Endothelial cell of umbilical vein (primary cell): ENCODE measurements at regions not wholly inside any gene's neighbourhood (a gene's known extent, or its start where the extent isn't known, plus 50 kb on each side); places are given as distances from the start of the nearest gene placed in this dataset.

Source experiments
- EZH2 ChIP-seq: IDR thresholded peaks from 2 replicates; pipeline ENCODE4 v1.6.1; 2012; ENCODE audit warnings: borderline replicate concordance, low read depth, mild to moderate bottlenecking, moderate library complexity, low read length, inconsistent platforms; ENCODE audit not compliant: severe bottlenecking
- FOS ChIP-seq: IDR thresholded peaks from 2 replicates; pipeline ENCODE4 v1.6.1; 2011; ENCODE audit warnings: mild to moderate bottlenecking, low read length, moderate library complexity, borderline replicate concordance; ENCODE audit not compliant: insufficient read depth
- GATA2 ChIP-seq: IDR thresholded peaks from 2 replicates; pipeline ENCODE4 v1.7.0; 2011; ENCODE audit warnings: low read depth, mild to moderate bottlenecking, moderate library complexity, mixed read lengths, low read length; ENCODE audit not compliant: insufficient read length, insufficient read depth
- JUN ChIP-seq: IDR thresholded peaks from 2 replicates; pipeline ENCODE4 v1.6.1; 2011; ENCODE audit warnings: borderline replicate concordance, low read depth; ENCODE audit not compliant: insufficient read length, insufficient read depth
- MYC ChIP-seq: IDR thresholded peaks from one replicate; pipeline ENCODE4 v1.6.1; 2011; ENCODE audit warnings: mild to moderate bottlenecking, low read depth, low read length
- POLR2A ChIP-seq: IDR thresholded peaks from 2 replicates; pipeline ENCODE4 v1.6.1; 2012; ENCODE audit warnings: low read depth, mild to moderate bottlenecking, control low read depth, low read length
- POLR2AphosphoS5 ChIP-seq: IDR thresholded peaks from 2 replicates; pipeline ENCODE4 v1.6.1; 2012; ENCODE audit warnings: low read depth, mild to moderate bottlenecking, control low read depth, low read length, moderate library complexity; ENCODE audit not compliant: insufficient read depth
- TF ChIP-seq, protein P1 (sequence below), 2 donors: IDR thresholded peaks; 1 replicate in 1 of 2; 2 replicates in 1 of 2; pipeline ENCODE4 v1.5.1; 2011; ENCODE audit warnings: low read length in 2 of 2, mild to moderate bottlenecking in 2 of 2, moderate library complexity in 2 of 2, control low read depth in 1 of 2, inconsistent platforms in 1 of 2, low read depth in 1 of 2; ENCODE audit not compliant: insufficient read depth in 1 of 2; ENCODE audit errors: extremely low read depth in 1 of 2
- TF ChIP-seq, protein P2 (sequence below): IDR thresholded peaks from 2 replicates; pipeline ENCODE4 v1.6.1; 2011; ENCODE audit not compliant: insufficient read depth, insufficient read length

DNA sequence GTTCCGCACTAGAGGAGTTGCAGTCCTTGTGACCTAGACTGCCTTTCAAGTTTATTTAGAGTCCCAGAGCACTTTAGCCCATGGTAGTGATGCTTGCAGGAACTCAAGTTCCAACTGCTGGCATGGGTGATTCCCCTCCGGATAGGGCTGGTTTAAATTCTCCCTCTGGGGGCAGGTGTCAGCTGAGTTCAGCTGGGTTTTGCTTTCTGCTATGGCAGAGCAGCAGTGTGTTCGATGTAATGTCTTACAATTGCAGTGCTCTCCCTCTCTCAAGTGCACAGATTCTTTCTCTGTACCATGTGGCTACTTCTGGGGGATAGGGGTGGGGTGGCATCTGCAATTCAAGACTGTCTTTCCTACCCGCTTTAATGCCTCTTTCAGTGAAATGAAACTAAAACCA lies 164.8 kb upstream of the ZIC3 start:
- TF ChIP-seq EZH2: no peak
- TF ChIP-seq, protein P1, sequence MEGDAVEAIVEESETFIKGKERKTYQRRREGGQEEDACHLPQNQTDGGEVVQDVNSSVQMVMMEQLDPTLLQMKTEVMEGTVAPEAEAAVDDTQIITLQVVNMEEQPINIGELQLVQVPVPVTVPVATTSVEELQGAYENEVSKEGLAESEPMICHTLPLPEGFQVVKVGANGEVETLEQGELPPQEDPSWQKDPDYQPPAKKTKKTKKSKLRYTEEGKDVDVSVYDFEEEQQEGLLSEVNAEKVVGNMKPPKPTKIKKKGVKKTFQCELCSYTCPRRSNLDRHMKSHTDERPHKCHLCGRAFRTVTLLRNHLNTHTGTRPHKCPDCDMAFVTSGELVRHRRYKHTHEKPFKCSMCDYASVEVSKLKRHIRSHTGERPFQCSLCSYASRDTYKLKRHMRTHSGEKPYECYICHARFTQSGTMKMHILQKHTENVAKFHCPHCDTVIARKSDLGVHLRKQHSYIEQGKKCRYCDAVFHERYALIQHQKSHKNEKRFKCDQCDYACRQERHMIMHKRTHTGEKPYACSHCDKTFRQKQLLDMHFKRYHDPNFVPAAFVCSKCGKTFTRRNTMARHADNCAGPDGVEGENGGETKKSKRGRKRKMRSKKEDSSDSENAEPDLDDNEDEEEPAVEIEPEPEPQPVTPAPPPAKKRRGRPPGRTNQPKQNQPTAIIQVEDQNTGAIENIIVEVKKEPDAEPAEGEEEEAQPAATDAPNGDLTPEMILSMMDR (IDR thresholded peaks at IDR 0.05; ENCODE audit: extremely low read depth in 1 of 2, insufficient read depth in 1 of 2, low read depth in 1 of 2, low read length in 2 of 2): no peak
- no peak for TF ChIP-seq POLR2A
- no peak for TF ChIP-seq MYC
- no peak for TF ChIP-seq FOS
- TF ChIP-seq POLR2AphosphoS5: no peak
- TF ChIP-seq, protein P2, sequence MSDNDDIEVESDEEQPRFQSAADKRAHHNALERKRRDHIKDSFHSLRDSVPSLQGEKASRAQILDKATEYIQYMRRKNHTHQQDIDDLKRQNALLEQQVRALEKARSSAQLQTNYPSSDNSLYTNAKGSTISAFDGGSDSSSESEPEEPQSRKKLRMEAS: no peak
- TF ChIP-seq JUN: no peak
- no peak for TF ChIP-seq GATA2
